Stimulated activated CD4-positive, alpha-beta T cell treated with anti-CD3 and anti-CD28 coated beads, Interleukin-12 subunit alpha, Interleukin-12 subunit beta, amount 100 ng/mL, for 48 hours (primary cell): ENCODE measurements at regions not wholly inside any gene's neighbourhood (a gene's known extent, or its start where the extent isn't known, plus 50 kb on each side); places are given as distances from the start of the nearest gene placed in this dataset.
"Not testable (repeated sequence)": the region's sequence is repeated elsewhere in the genome, so short reads cannot be mapped to it uniquely, and the experiment has no call there.

Experiments used
- DNase-seq, 3 donors: peaks; one replicate each; pipeline ENCODE4 v3.0.0-alpha.2; 2020; ENCODE audit warnings: low read depth in 2 of 3, low spot score in 1 of 3

GRCh38 chr7:85285527-85285926 is 98.7 kb upstream of the SEMA3D start:
- DNase-seq = no peak

DNA sequence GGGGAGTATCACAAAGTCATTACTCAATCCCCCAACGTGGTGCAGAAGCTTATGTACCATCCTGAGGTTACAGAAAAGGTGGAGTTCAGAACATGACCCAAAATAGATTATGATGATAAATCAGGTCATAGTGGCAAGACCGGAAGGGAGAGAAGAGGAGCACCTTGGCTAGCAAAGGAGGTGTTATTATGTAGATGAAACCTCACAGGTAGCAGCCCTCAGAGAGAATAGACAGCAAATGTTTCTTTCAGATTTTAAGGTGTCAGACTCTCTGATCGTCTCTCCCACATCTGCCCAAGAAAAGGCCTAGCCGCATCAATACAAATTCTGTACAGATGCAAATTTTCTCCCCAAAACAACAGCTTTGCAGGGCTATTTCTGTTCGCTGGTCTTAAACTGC is 88.3 kb upstream of the SEMA3D start:
- DNase-seq = no peak

DNA sequence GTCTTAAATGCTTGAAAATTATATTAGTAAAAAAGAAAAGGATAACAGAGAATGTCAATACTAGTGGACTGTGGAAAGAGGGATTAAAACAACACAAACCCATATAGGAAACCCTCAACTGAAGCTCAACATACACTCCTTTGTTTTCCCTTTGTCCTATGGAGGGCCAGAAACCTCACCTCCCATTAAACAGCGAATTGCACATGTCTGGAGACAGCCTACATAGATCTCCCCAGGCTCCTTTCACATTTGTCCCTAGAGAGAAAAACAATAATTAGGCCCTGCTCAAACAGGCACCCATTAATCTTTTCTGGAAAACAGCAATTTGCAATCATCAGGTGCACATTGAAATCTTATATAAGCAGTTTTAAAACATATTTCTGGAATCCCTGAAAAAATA is 87.6 kb upstream of the SEMA3D start:
- no peak for DNase-seq

- no peak for DNase-seq
These were observed 76.0 kb upstream of the SEMA3D start for GRCh38 chr7:85262891-85263290.

DNA sequence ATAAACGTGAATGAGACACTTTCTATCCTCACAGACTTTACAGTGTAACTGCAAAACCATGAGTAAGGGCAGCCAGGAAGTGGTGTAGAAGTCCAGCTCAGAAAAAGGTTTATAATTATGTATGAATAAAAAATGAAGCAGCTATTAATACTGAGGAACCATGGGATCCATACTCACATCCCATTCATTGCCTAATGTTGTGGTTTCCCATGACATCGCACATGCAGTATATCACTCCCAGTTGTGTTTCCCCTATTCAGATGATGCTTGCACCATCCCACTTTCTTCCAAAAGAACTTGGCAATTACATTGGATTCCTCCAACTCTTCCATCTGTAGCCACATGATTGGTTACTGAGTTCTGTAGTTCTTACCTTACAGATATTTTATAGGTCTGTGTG is 74.5 kb upstream of the SEMA3D start:
- DNase-seq = no peak

DNA sequence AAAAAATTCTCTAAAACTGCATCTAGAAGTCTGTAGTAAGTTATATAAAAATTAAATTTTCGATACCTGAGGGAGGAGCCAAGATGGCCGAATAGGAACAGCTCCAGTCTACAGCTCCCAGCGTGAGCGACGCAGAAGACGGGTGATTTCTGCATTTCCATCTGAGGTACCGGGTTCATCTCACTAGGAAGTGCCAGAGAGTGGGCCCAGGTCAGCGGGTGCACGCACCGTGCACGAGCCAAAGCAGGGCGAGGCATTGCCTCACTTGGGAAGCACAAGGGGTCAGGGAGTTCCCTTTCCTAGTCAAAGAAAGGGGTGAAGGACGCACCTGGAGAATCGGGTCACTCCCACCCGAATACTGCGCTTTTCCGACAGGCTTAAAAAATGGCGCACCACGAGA is 62.9 kb upstream of the SEMA3D start:
- not testable (repeated sequence) for DNase-seq

DNA sequence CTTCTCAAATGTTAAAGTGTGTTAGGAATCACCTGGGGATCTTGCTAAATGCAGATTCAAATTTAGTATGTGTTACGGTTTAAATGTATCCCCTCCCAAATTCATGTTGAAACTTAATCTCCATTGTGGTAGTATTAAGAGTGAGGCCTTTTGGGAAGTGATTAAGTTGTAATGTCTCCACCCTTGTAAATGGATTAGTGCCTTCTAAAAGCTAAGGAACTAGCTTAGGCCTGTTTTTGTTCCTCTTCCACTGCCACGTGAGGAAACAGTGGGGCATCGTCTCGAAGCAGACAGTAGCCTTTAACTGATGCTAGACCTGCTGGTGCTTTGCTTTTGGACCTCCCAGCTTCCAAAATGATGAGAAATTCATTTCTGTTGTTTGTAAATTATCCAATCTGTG is 52.3 kb upstream of the SEMA3D start:
- DNase-seq = no peak

DNA sequence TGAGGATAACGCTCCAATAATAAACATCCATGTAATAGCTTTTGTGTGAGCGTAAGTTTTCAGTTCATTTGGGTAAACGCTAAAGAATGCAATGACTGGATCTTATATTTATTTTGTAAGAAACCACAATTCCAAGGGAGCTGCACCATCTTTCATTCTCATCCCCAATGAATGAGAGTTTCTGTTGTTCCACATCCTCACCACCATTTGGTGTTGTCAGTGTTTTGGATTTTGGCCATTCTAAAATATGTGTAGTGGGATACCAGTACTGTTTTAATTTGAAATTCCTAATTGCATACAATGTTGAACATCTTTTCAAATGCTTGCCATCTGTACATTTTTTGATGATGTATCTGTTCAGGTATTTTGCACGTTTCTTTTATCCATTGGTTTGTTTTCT is 50.9 kb upstream of the SEMA3D start:
- no peak for DNase-seq
